Subcutaneous abdominal adipose tissue (tissue), 5 donors: ENCODE measurements at regions not wholly inside any gene's neighbourhood (a gene's known extent, or its start where the extent isn't known, plus 50 kb on each side); places are given as distances from the start of the nearest gene placed in this dataset.

Source experiments
- H3K27ac ChIP-seq: one replicate; pipeline ENCODE4 v1.7.0; 2013; ENCODE audit warnings: low read depth, mild to moderate bottlenecking, inconsistent platforms, low read length, moderate library complexity
- H3K27me3 ChIP-seq, 5 donors: one replicate each; pipeline ENCODE4 v1.7.0; 2013; ENCODE audit warnings: low read length in 5 of 5, inconsistent platforms in 1 of 5; ENCODE audit not compliant: control insufficient read depth in 5 of 5, insufficient read depth in 4 of 5
- H3K36me3 ChIP-seq, 5 donors: one replicate each; pipeline ENCODE4 v1.7.0; 2013; ENCODE audit warnings: low read length in 5 of 5; ENCODE audit not compliant: control insufficient read depth in 5 of 5, insufficient read depth in 5 of 5
- H3K4me1 ChIP-seq, 5 donors: one replicate each; pipeline ENCODE4 v1.7.0; 2013; ENCODE audit warnings: low read length in 5 of 5, mild to moderate bottlenecking in 3 of 5, moderate library complexity in 1 of 5; ENCODE audit not compliant: control insufficient read depth in 5 of 5, insufficient read depth in 5 of 5
- H3K4me3 ChIP-seq, 5 donors: one replicate each; pipeline ENCODE4 v1.7.0; 2013; ENCODE audit warnings: low read length in 5 of 5, low read depth in 1 of 5
- H3K9ac ChIP-seq, 5 donors: one replicate each; pipeline ENCODE4 v1.7.0; 2013; ENCODE audit warnings: low read length in 5 of 5, mild to moderate bottlenecking in 4 of 5, moderate library complexity in 3 of 5
- H3K9me3 ChIP-seq, 5 donors: one replicate each; pipeline ENCODE4 v1.7.0; 2013; ENCODE audit warnings: low read length in 5 of 5; ENCODE audit not compliant: control insufficient read depth in 5 of 5
- donor health status: healthy.
- donor health status: healthy.
- donor health status: healthy.
- donor health status: healthy.
- donor health status: healthy.

DNA sequence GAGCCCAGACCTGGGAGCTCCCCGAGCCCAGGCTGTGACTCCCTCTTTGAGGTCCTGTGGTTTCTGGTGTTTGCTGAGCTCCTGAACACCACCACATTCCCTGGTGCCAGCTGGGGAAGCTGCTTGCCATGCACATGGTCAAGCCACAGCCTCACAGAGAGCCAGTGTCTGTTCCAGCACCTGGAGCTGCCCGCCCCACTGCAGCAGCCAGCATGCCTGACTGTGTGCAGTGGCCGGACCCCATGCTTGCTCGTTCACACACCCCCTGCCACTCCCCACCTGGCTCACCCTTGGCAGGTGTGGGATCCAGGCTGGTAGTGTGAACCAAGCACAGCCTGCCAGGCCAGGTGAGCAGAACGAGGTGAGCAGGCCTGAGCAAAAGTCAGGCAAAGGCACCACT lies 95.6 kb upstream of the FAM9C start:
- no peak overlapping the region for H3K27ac ChIP-seq
- no peak overlapping the region for H3K9ac ChIP-seq
- H3K9me3 ChIP-seq, result peaks cover 0 to 7% (median 5%) of the 10 kb centered on the region in 5 donors
- peaks cover 0 to 5% (median 3%) of the 10 kb centered on the region in 5 donors for H3K27me3 ChIP-seq
- H3K4me3 ChIP-seq, result no peak overlapping the region
- H3K36me3 ChIP-seq, result no peaks in the 10 kb centered on the region
- no peaks in the 10 kb centered on the region for H3K4me1 ChIP-seq

DNA sequence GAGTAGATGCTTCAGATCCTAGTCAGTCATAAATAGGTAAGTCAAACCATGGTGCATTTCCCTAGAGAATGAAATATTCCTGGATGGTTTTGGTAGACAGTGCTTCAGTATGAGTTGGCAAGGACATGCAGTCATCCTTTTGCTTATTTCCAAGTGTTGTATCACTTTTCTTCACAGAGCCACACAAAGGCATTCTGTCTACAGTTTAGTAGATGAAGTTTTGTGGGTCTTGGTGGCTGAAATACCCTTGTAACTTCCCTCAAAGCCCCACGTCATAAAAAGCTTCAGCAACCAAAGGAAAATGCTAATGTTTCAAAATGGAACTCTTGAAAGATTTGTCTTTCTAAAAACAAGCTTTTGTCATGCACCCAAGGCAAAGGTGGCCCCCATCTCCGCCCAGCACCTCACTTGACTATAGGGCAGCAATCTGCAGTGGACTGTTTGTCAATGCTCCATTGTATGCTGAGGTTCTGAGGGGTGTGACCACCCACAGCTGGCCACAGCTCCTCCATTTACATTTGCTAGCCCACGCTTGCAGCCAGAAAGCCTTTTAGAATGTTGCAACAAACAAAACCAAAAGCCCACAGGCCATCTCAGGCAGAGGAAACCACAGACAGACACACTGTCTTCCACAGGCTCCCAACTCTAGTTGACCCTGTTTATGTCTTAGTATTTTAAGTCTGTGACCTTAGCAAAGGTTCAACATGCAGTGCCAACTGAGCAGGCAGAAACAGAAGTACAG lies 87.1 kb upstream of the FAM9C start:
- Histone ChIP-seq H3K4me3 (no peak overlapping the region), H3K4me1 (peaks cover 0 to 20% (median 16%) of the 10 kb centered on the region in 5 donors), H3K27ac (no peak overlapping the region), H3K27me3 (peaks cover 0 to 1% (median 0%) of the 10 kb centered on the region in 5 donors), H3K9ac (no peak overlapping the region), H3K9me3 (no peaks in the 10 kb centered on the region), H3K36me3 (no peaks in the 10 kb centered on the region)

DNA sequence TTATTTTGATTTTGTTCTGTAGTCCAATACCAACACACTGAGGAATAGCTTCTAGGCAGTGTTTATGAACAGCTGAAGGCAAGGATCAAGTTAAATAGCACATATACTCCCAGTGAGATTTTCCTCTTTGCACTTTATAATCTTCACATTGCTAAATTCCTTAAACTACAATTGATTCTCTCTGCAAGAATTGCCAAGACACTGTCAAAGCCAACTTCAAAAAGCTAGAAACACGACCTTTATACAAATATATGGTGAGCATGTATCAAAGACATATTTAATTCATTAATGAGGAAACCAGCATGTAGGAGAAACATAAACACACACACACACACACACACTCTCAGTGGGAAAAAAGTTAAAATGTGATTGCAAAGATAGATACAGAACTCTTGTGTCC lies 86.4 kb upstream of the FAM9C start:
- Histone ChIP-seq H3K9ac (no peak overlapping the region), H3K4me3 (no peak overlapping the region), H3K9me3 (no peaks in the 10 kb centered on the region), H3K27ac (no peak overlapping the region), H3K27me3 (peaks cover 0 to 5% (median 0%) of the 10 kb centered on the region in 5 donors), H3K4me1 (peaks cover 3 to 25% (median 16%) of the 10 kb centered on the region in 5 donors), H3K36me3 (no peaks in the 10 kb centered on the region)

GRCh38 chrX:13128104-13128503 lies 83.7 kb upstream of the FAM9C start:
- Histone ChIP-seq H3K9me3 (no peaks in the 10 kb centered on the region), H3K27ac (peak overlapping the region; percentile 45), H3K36me3 (no peaks in the 10 kb centered on the region), H3K4me1 (peaks cover 3 to 39% (median 38%) of the 10 kb centered on the region in 5 donors), H3K27me3 (peaks cover 0 to 5% (median 0%) of the 10 kb centered on the region in 5 donors), H3K4me3 (no peak overlapping the region), H3K9ac (no peak overlapping the region)

DNA sequence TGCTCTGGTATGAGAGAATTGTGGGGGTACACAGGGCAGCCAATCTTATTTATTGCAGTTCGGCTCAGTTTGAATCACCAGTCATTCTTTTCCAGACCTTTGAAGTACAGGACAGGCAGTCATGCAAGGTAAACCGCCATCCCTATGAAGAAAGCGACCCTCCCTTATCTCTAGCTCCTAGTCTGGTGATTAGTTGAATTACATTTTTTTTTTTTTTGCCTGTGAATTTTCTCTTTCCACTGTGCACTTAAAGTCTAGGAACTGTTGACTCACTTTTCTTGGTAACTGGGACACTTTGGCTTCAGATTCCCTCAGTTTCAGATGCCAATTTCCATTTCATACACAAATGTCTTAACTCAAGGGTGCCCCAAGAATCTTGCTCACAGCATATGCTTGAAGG lies 82.4 kb upstream of the FAM9C start:
- Histone ChIP-seq H3K4me3 (no peak overlapping the region), H3K36me3 (no peaks in the 10 kb centered on the region), H3K4me1 (peaks cover 3 to 42% (median 36%) of the 10 kb centered on the region in 5 donors), H3K27ac (peak overlapping the region; percentile 45), H3K9me3 (no peaks in the 10 kb centered on the region), H3K9ac (no peak overlapping the region), H3K27me3 (peaks cover 0 to 5% (median 0%) of the 10 kb centered on the region in 5 donors)

GRCh38 chrX:13125188-13125587 lies 80.8 kb upstream of the FAM9C start:
- H3K36me3 ChIP-seq, result no peaks in the 10 kb centered on the region
- peaks cover 0 to 5% (median 0%) of the 10 kb centered on the region in 5 donors for H3K27me3 ChIP-seq
- H3K9me3 ChIP-seq, result no peaks in the 10 kb centered on the region
- H3K27ac ChIP-seq, result no peak overlapping the region
- H3K9ac ChIP-seq, result no peak overlapping the region
- no peak overlapping the region for H3K4me3 ChIP-seq
- H3K4me1 ChIP-seq, result peaks cover 3 to 51% (median 31%) of the 10 kb centered on the region in 5 donors

DNA sequence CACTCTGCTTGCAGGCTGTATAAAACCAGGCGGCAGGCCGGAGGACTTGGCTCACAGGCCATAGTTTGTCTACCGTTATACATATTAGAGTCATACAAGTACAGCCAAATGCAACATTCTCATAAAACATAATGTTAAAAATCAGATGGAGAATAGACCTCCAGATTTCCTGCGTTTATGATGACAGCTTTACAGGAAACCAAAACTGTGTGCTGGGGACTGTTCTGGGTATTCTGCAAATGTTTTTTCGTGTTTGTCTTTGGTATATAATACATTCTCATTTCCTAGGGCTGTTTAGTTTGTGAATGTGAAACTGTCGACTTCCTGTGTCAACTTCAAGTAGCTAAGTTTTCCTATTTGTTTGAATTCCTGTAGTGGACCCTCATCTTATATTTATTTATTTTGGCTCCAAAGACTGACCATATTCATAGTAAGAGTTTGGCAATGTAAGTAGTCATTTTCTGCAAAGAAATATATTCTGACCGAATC lies 79.5 kb upstream of the FAM9C start:
- H3K27ac ChIP-seq, result peak overlapping the region; percentile 74
- peaks cover 3 to 53% (median 35%) of the 10 kb centered on the region in 5 donors for H3K4me1 ChIP-seq
- no peak overlapping the region for H3K9ac ChIP-seq
- peaks cover 0 to 7% (median 0%) of the 10 kb centered on the region in 5 donors for H3K27me3 ChIP-seq
- no peaks in the 10 kb centered on the region for H3K36me3 ChIP-seq
- no peaks in the 10 kb centered on the region for H3K9me3 ChIP-seq
- no peak overlapping the region for H3K4me3 ChIP-seq

DNA sequence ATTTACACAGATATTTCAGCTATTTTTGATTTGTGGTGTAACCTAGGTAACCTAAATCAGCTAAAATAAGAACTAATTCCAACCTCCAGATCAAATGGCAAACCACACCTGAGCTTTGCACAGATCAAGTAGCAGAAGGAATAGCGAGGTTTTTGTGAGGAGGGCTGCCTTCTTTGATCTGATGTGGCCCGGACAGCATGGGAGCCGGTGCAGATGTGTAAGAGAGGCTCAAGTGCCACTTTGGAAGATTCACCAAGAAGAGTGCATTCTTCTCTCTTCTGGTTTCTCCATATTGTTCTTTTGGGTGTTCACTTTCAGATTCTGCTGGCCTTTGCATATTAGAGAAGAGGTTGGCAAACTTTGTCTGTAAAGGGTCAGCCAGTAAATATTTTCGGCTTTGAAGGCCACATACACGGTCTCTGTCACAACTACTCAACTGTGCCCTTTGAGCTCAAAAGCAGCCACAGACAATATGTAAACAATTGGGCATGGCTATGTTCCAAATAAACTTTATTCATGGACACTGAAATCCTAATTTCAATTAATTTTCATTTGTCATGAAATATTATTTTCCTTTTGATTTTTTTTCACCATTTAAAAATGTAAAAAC lies 78.9 kb upstream of the FAM9C start:
- peaks cover 0 to 7% (median 0%) of the 10 kb centered on the region in 5 donors for H3K27me3 ChIP-seq
- no peaks in the 10 kb centered on the region for H3K36me3 ChIP-seq
- no peak overlapping the region for H3K4me3 ChIP-seq
- H3K4me1 ChIP-seq, result peaks cover 3 to 52% (median 35%) of the 10 kb centered on the region in 5 donors
- H3K27ac ChIP-seq, result peak overlapping the region; percentile 74
- peaks cover 0 to 1% (median 0%) of the 10 kb centered on the region in 5 donors for H3K9me3 ChIP-seq
- no peak overlapping the region for H3K9ac ChIP-seq

DNA sequence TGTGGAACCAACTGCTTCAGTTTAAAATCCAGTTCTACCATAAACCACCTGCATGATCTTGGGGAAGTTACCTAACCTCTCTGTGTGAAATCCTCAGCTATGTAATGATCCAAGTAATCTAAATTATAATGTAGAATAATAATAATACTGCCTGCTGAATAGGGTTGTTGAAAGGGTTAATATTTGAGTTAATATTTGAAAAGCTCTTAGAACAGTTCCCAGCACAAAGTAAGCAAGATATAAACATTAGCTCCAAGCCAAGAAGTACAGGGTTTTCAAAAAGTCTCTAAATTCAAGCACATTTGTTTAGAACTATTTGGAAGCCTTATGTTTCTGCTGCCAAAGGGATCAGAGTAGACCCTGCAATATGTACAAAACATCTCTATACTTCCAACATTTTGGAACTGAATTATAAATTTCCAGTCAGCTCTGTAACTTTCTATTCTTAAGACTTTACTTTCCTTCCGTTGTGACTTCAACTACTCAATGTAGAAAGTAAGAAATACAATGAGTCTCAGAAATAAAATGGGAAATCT lies 76.7 kb upstream of the FAM9C start:
- Histone ChIP-seq H3K27ac (peak overlapping the region; percentile 42), H3K27me3 (peaks cover 0 to 3% (median 0%) of the 10 kb centered on the region in 5 donors), H3K4me1 (peaks cover 0 to 34% (median 26%) of the 10 kb centered on the region in 5 donors), H3K9me3 (peaks cover 0 to 3% (median 0%) of the 10 kb centered on the region in 5 donors), H3K36me3 (no peaks in the 10 kb centered on the region), H3K9ac (no peak overlapping the region), H3K4me3 (no peak overlapping the region)

GRCh38 chrX:13120017-13120416 lies 75.6 kb upstream of the FAM9C start:
- H3K9me3 ChIP-seq, result peaks cover 0 to 3% (median 0%) of the 10 kb centered on the region in 5 donors
- peaks cover 0 to 3% (median 0%) of the 10 kb centered on the region in 5 donors for H3K27me3 ChIP-seq
- H3K27ac ChIP-seq, result peak overlapping the region; percentile 42
- no peaks in the 10 kb centered on the region for H3K36me3 ChIP-seq
- H3K4me3 ChIP-seq, result peak overlapping the region in 1 of 5 donors; percentile 22
- no peak overlapping the region for H3K9ac ChIP-seq
- peaks cover 0 to 30% (median 23%) of the 10 kb centered on the region in 5 donors for H3K4me1 ChIP-seq
